Peyer's patch (tissue), 4 donors: ENCODE measurements at regions not wholly inside any gene's neighbourhood (a gene's known extent, or its start where the extent isn't known, plus 50 kb on each side); places are given as distances from the start of the nearest gene placed in this dataset.

Experiments
- POLR2A ChIP-seq, 2 donors: fragments of 450-650 bp; IDR thresholded peaks; one replicate each; pipeline ENCODE4 v1.5.1; 2017; ENCODE audit warnings: antibody characterized with exemption in 2 of 2, mild to moderate bottlenecking in 2 of 2, moderate library complexity in 2 of 2
- TF ChIP-seq, protein P1 (sequence below), 6 experiments: fragments of 450-650 bp in 4 of 6; fragments of 200-600 bp in 2 of 6; sonication (generic) in 1 of 6; IDR thresholded peaks; one replicate each; pipeline ENCODE4 v1.5.1; 2017 to 2019; ENCODE audit warnings: antibody characterized with exemption in 6 of 6, mild to moderate bottlenecking in 3 of 6, moderate library complexity in 1 of 6

- TF ChIP-seq POLR2A (IDR thresholded peaks at IDR 0.05), result no peak
- TF ChIP-seq, protein P1, sequence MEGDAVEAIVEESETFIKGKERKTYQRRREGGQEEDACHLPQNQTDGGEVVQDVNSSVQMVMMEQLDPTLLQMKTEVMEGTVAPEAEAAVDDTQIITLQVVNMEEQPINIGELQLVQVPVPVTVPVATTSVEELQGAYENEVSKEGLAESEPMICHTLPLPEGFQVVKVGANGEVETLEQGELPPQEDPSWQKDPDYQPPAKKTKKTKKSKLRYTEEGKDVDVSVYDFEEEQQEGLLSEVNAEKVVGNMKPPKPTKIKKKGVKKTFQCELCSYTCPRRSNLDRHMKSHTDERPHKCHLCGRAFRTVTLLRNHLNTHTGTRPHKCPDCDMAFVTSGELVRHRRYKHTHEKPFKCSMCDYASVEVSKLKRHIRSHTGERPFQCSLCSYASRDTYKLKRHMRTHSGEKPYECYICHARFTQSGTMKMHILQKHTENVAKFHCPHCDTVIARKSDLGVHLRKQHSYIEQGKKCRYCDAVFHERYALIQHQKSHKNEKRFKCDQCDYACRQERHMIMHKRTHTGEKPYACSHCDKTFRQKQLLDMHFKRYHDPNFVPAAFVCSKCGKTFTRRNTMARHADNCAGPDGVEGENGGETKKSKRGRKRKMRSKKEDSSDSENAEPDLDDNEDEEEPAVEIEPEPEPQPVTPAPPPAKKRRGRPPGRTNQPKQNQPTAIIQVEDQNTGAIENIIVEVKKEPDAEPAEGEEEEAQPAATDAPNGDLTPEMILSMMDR (IDR thresholded peaks at IDR 0.05), result no peak
Observed at GRCh38 chr14:37900561-37900960, 305.1 kb downstream of the TTC6 start.
